Esophagus muscularis mucosa (tissue), 4 donors: ENCODE measurements at regions not wholly inside any gene's neighbourhood (a gene's known extent, or its start where the extent isn't known, plus 50 kb on each side); places are given as distances from the start of the nearest gene placed in this dataset.

ENCODE experiments used
- DNase-seq: peaks from one replicate; pipeline ENCODE4 v3.0.0-alpha.2; 2017; ENCODE audit errors: extremely low spot score
- H3K27ac ChIP-seq, 4 donors: fragments of 200-600 bp; sonication (generic); replicated peaks in 1 of 4; 1 replicate in 3 of 4; 2 replicates in 1 of 4; pipeline ENCODE4 v1.5.1; 2016 to 2019; ENCODE audit warnings: mild to moderate bottlenecking in 1 of 4
- H3K27me3 ChIP-seq, 4 donors: fragments of 200-600 bp; sonication (generic); one replicate each; pipeline versions ENCODE4 v1.5.1 to v1.6.0; 2016 to 2019
- H3K36me3 ChIP-seq, 4 donors: fragments of 200-600 bp; sonication (generic); one replicate each; pipeline ENCODE4 v1.5.1; 2016 to 2019
- H3K4me1 ChIP-seq, 4 donors: fragments of 200-600 bp; sonication (generic); one replicate each; pipeline ENCODE4 v1.5.1; 2016 to 2019
- H3K4me3 ChIP-seq, 4 donors: fragments of 200-600 bp; sonication (generic); 1 replicate in 2 of 4; 2 replicates in 2 of 4; pipeline ENCODE4 v1.5.1; 2016 to 2019; ENCODE audit warnings: mild to moderate bottlenecking in 4 of 4, moderate library complexity in 1 of 4
- H3K9me3 ChIP-seq, 4 donors: fragments of 200-600 bp; sonication (generic); 1 replicate in 3 of 4; 2 replicates in 1 of 4; pipeline ENCODE4 v1.5.1; 2016 to 2019
- CTCF ChIP-seq, 3 experiments: fragments of 200-600 bp in 2 of 3; fragments of 450-650 bp in 1 of 3; sonication (generic) in 2 of 3; IDR thresholded peaks; one replicate each; pipeline ENCODE4 v1.5.1; 2017 to 2019; ENCODE audit warnings: antibody characterized with exemption in 3 of 3, mild to moderate bottlenecking in 2 of 3, moderate library complexity in 1 of 3
- EP300 ChIP-seq: sonication (generic); formaldehyde crosslinking; IDR thresholded peaks from one replicate; pipeline ENCODE4 v1.6.1; 2017; ENCODE audit warnings: antibody characterized with exemption
- POLR2A ChIP-seq: fragments of 450-650 bp; IDR thresholded peaks from one replicate; pipeline ENCODE4 v1.6.1; 2017; ENCODE audit warnings: antibody characterized with exemption, moderate library complexity, mild to moderate bottlenecking, low read depth
- POLR2AphosphoS5 ChIP-seq, 2 donors: sonication (generic); formaldehyde crosslinking; IDR thresholded peaks; one replicate each; pipeline ENCODE4 v1.6.1; 2017; ENCODE audit warnings: antibody characterized with exemption in 2 of 2
- WGBS: methylation state at CpG from one replicate; pipeline ENCODE4 v1.1.5; 2018; 5-methylcytosine and 5-hydroxymethylcytosine counted together
- intact Hi-C: fragments of 100-400 bp; cut with DNase I; formaldehyde crosslinking; loops from one replicate; pipeline ENCODE4 v1.15.1; 2023

DNA sequence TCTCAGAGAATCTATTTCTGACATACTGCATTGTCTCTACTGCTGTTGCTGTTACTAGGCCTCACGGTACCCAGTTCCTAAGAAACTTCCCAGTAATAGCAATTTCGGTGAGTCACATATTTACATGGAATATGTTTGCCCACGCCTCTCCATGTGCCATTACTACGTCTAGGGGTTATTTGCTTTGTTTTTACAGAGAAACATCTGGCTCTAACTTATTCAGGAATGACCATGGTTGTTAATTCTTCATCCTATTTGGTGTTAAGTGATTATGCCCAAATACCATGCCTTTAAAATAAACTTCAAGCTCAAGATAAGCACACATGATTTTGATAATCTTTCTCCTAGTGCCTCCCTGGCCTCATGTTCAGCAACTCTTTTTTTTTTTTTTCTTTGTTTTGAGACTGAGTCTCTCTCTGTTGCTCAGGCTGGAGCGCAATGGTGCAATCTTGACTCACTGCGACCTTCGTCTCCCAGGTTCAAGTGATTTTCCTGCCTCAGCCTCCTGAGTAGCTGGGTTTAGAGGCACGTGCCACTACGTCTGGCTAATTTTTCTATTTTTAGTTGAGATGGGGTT lies 101.0 kb upstream of the HS3ST1 start:
- H3K27ac ChIP-seq: no peak overlapping the region
- intact Hi-C loops: no loop called here
- WGBS: 68% methylated on average over 9 of the region's 9 CpGs

DNA sequence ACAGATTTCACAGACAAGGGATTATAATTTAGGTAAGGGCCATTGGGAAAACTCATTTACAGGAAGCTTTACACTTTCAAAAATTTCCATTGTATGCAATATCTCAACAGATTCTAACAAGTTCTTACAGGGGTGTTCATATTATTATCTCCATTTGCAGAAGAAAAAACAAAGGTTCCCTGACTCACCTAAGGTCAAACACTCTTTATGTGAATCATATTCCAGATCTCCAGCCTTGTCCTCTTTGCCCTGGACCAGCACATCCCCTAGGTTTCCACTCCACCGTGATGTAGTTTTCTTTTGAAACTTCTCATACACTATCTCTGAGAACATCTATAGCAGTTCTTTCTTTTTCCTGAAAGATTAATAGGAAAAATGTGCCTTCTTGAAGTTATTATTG lies 96.4 kb upstream of the HS3ST1 start:
- Histone ChIP-seq H3K27ac (no peak overlapping the region), H3K9me3 (peaks cover 0 to under 1% (median 0%) of the 10 kb centered on the region in 4 donors), H3K36me3 (no peaks in the 10 kb centered on the region), H3K27me3 (no peaks in the 10 kb centered on the region), H3K4me3 (no peak overlapping the region), H3K4me1 (peaks cover 0 to 3% (median 0%) of the 10 kb centered on the region in 4 donors)
- no peak for DNase-seq
- WGBS: 77% methylated on average over 1 of the region's 1 CpG
- TF ChIP-seq POLR2AphosphoS5 (IDR thresholded peaks at IDR 0.05) (no peak), EP300 (no peak), POLR2A (no peak), CTCF (IDR thresholded peaks at IDR 0.05) (no peak)
- intact Hi-C loops: no loop called here

More for the DNA sequence above, 101.0 kb upstream of the HS3ST1 start:
- no peak for DNase-seq
- Histone ChIP-seq H3K27me3 (no peaks in the 10 kb centered on the region), H3K9me3 (peaks cover 0 to 10% (median 2%) of the 10 kb centered on the region in 4 donors), H3K4me3 (no peak overlapping the region), H3K4me1 (peaks cover 0 to 3% (median 0%) of the 10 kb centered on the region in 4 donors), H3K36me3 (no peaks in the 10 kb centered on the region)
- no peak for TF ChIP-seq EP300
- TF ChIP-seq CTCF (IDR thresholded peaks at IDR 0.05): no peak
- TF ChIP-seq POLR2A: no peak
- TF ChIP-seq POLR2AphosphoS5 (IDR thresholded peaks at IDR 0.05): no peak

- 61% methylated on average over 1 of the region's 1 CpG for WGBS
- DNase-seq: no peak
- H3K4me3 ChIP-seq: no peak overlapping the region
- H3K27me3 ChIP-seq: no peaks in the 10 kb centered on the region
- TF ChIP-seq POLR2A (no peak), POLR2AphosphoS5 (IDR thresholded peaks at IDR 0.05) (no peak), EP300 (no peak), CTCF (IDR thresholded peaks at IDR 0.05) (no peak)
- intact Hi-C loops: no loop called here
- no peaks in the 10 kb centered on the region for H3K9me3 ChIP-seq
- H3K4me1 ChIP-seq: no peaks in the 10 kb centered on the region
- H3K36me3 ChIP-seq: no peaks in the 10 kb centered on the region
- no peak overlapping the region for H3K27ac ChIP-seq
These were observed 90.1 kb upstream of the HS3ST1 start for GRCh38 chr4:11518754-11519153.

- intact Hi-C loops: no loop called here
- Histone ChIP-seq H3K4me3 (no peak overlapping the region), H3K27ac (no peak overlapping the region), H3K27me3 (no peaks in the 10 kb centered on the region), H3K4me1 (no peaks in the 10 kb centered on the region), H3K36me3 (no peaks in the 10 kb centered on the region), H3K9me3 (no peaks in the 10 kb centered on the region)
- TF ChIP-seq CTCF (IDR thresholded peaks at IDR 0.05) (no peak), POLR2AphosphoS5 (IDR thresholded peaks at IDR 0.05) (no peak), POLR2A (no peak), EP300 (no peak)
- 74% methylated on average over 11 of the region's 11 CpGs for WGBS
- DNase-seq: no peak
These were observed 86.2 kb upstream of the HS3ST1 start for GRCh38 chr4:11514779-11515419.
